Fibroblast of mammary gland (primary cell): ENCODE measurements at regions not wholly inside any gene's neighbourhood (a gene's known extent, or its start where the extent isn't known, plus 50 kb on each side); places are given as distances from the start of the nearest gene placed in this dataset.

ENCODE experiments used
- DNase-seq: peaks from one replicate; pipeline ENCODE4 v3.0.0-alpha.2; 2010; ENCODE audit warnings: low read depth
- H3K4me3 ChIP-seq: 2 replicates; pipeline ENCODE4 v1.5.1; 2011; ENCODE audit warnings: low read depth, mild to moderate bottlenecking, low read length, moderate library complexity; ENCODE audit not compliant: control insufficient read depth
- CTCF ChIP-seq: conservative IDR thresholded peaks from 2 replicates; pipeline ENCODE4 v1.5.1; 2011; ENCODE audit warnings: low read depth, low read length, inconsistent platforms; ENCODE audit not compliant: control insufficient read depth, insufficient read depth

GRCh38 chr1:25083481-25084345, 148.6 kb downstream of the SYF2 start:
- no peak overlapping the region for H3K4me3 ChIP-seq
- no peak for TF ChIP-seq CTCF
- no peak for DNase-seq

GRCh38 chr1:25082995-25083394, 149.3 kb downstream of the SYF2 start:
- TF ChIP-seq CTCF, result no peak
- no peak for DNase-seq
- no peak overlapping the region for H3K4me3 ChIP-seq

- no peak overlapping the region for H3K4me3 ChIP-seq
- no peak for DNase-seq
- no peak for TF ChIP-seq CTCF
Observed at GRCh38 chr1:25082216-25082899, 149.9 kb downstream of the SYF2 start.

- no peak overlapping the region for H3K4me3 ChIP-seq
- no peak for TF ChIP-seq CTCF
- no peak for DNase-seq
Observed at GRCh38 chr1:25081496-25081895, 150.8 kb downstream of the SYF2 start.

GRCh38 chr1:25080294-25081209, 150.5 kb upstream of the RUNX3 start:
- no peak overlapping the region for H3K4me3 ChIP-seq
- DNase-seq, result peak; percentile 30
- no peak for TF ChIP-seq CTCF

GRCh38 chr1:25079048-25079447, 149.0 kb upstream of the RUNX3 start:
- H3K4me3 ChIP-seq, result no peak overlapping the region
- DNase-seq, result no peak
- no peak for TF ChIP-seq CTCF
